ENCODE measurements at regions not wholly inside any gene's neighbourhood (a gene's known extent, or its start where the extent isn't known, plus 50 kb on each side); places are given as distances from the start of the nearest gene placed in this dataset.

- DNase-seq (ENCODE audit: low read depth): no peak
- no peak for TF ChIP-seq CTCF (conservative IDR thresholded peaks at IDR 0.05; ENCODE audit: low read depth, low read length)
Observed at GRCh38 chr5:99334936-99335335, 406.1 kb upstream of the CHD1 start.

DNA sequence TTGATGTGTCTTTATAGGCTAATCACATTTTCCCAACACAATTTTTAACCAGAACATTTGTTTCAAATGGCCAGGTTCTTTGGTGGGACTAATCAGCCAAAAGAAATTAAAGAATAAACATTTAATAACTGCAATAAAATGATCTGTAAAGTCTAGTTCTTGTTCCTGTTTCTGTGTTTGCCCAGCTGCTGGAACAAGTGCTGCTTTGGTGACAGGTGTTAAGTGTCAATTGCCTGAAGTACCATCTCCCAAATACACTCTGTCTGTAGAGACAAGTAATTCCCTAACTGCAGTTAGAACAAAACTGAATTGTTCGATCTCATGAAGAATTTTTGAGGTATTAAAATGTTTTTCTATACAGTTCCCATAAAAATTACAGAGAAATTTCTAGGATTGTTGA is 402.3 kb upstream of the CHD1 start:
- TF ChIP-seq CTCF (conservative IDR thresholded peaks at IDR 0.05; ENCODE audit: low read depth, low read length): no peak
- no peak overlapping the region for H3K4me3 ChIP-seq (ENCODE audit: low read depth, low read length)
- no peak for DNase-seq (ENCODE audit: low read depth)

More at GRCh38 chr5:99334936-99335335, 406.1 kb upstream of the CHD1 start:
- H3K4me3 ChIP-seq (ENCODE audit: low read depth, low read length): no peak overlapping the region

DNA sequence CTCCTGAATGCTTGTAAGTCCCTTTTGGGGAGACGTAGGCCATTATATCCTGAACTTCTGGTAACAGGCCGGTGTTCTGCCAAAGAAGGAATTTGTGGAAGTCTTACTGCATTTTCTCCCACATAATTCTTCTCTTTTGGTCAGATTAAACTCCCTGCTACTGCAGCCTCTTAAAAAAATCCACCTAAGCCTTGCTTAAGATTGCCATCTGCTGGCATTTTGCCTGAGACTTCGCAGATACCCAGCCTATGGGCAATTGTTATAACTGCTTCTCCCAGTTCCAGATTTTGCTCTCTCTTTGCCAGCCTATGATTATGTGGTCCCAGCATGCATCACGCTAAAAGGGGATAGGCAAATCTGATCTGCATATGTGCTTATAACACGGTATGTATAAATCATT is 391.6 kb upstream of the CHD1 start:
- DNase-seq (ENCODE audit: low read depth): no peak
- peak; percentile 31 for TF ChIP-seq CTCF (conservative IDR thresholded peaks at IDR 0.05; ENCODE audit: low read depth, low read length)
- no peak overlapping the region for H3K4me3 ChIP-seq (ENCODE audit: low read depth, low read length)

GRCh38 chr5:99317136-99317535 is 388.3 kb upstream of the CHD1 start:
- no peak overlapping the region for H3K4me3 ChIP-seq (ENCODE audit: low read depth, low read length)
- no peak for TF ChIP-seq CTCF (conservative IDR thresholded peaks at IDR 0.05; ENCODE audit: low read depth, low read length)
- no peak for DNase-seq (ENCODE audit: low read depth)

GRCh38 chr5:99316484-99316883 is 387.7 kb upstream of the CHD1 start:
- no peak for TF ChIP-seq CTCF (conservative IDR thresholded peaks at IDR 0.05; ENCODE audit: low read depth, low read length)
- H3K4me3 ChIP-seq (ENCODE audit: low read depth, low read length): no peak overlapping the region
- DNase-seq (ENCODE audit: low read depth): no peak

- no peak for TF ChIP-seq CTCF (conservative IDR thresholded peaks at IDR 0.05; ENCODE audit: low read depth, low read length)
- no peak for DNase-seq (ENCODE audit: low read depth)
- no peak overlapping the region for H3K4me3 ChIP-seq (ENCODE audit: low read depth, low read length)
Observed at GRCh38 chr5:99315413-99316183, 386.8 kb upstream of the CHD1 start.

GRCh38 chr5:99314721-99315120 is 385.9 kb upstream of the CHD1 start:
- no peak for TF ChIP-seq CTCF (conservative IDR thresholded peaks at IDR 0.05; ENCODE audit: low read depth, low read length)
- no peak for DNase-seq (ENCODE audit: low read depth)
- no peak overlapping the region for H3K4me3 ChIP-seq (ENCODE audit: low read depth, low read length)
